Endothelial cell of umbilical vein (primary cell): ENCODE measurements at regions not wholly inside any gene's neighbourhood (a gene's known extent, or its start where the extent isn't known, plus 50 kb on each side); places are given as distances from the start of the nearest gene placed in this dataset.

Experiments
- BruUV-seq: library from RNA; stranded (reverse); fragments of 400-500 nt; replicated peaks from 2 replicates; lab custom pipeline; 2021; lab: Mats Ljungman, UMichigan
- CTCF ChIA-PET: fragments of 300-600, 350-600 bp; sonication (Branson Sonifier 250); formaldehyde crosslinking; loops from one replicate; lab custom pipeline; 2021; ENCODE audit warnings: antibody characterized with exemption, inconsistent platforms; lab: Charles Lee
- POLR2A ChIA-PET: fragments of 300-600, 350-600 bp; sonication (Branson Sonifier 250); formaldehyde crosslinking; loops from one replicate; lab custom pipeline; 2021; ENCODE audit warnings: antibody characterized with exemption, inconsistent platforms; lab: Charles Lee
- DNase-seq: peaks from one replicate; pipeline ENCODE4 v3.0.0-alpha.2; 2011; ENCODE audit warnings: low read depth, low spot score
- FAIRE-seq: peaks from 2 replicates; lab custom pipeline; 2011; peaks lifted over from hg19 to GRCh38; lab: Jason Lieb, UNC
- H2AFZ ChIP-seq: 2 replicates; pipeline ENCODE4 v1.6.0; 2012; ENCODE audit warnings: low read depth, low read length, control low read depth, inconsistent platforms
- H3K27ac ChIP-seq: 2 replicates; pipeline ENCODE4 v1.5.1; 2011; ENCODE audit warnings: low read depth, mild to moderate bottlenecking, control low read depth, low read length, moderate library complexity; ENCODE audit not compliant: insufficient read depth
- H3K27me3 ChIP-seq, 2 experiments: 2 replicates each; pipeline versions ENCODE4 v1.6.0 to v1.6.1; 2011; ENCODE audit warnings: low read length in 2 of 2, mixed read lengths in 1 of 2; ENCODE audit not compliant: control insufficient read depth in 2 of 2, insufficient read depth in 2 of 2
- H3K36me3 ChIP-seq, 2 experiments: 2 replicates in 1 of 2; 3 replicates in 1 of 2; pipeline ENCODE4 v1.5.1; 2011; ENCODE audit warnings: low read length in 2 of 2, mild to moderate bottlenecking in 1 of 2, moderate library complexity in 1 of 2; ENCODE audit not compliant: control insufficient read depth in 2 of 2, insufficient read depth in 2 of 2; ENCODE audit errors: extremely low read depth in 1 of 2
- H3K4me1 ChIP-seq: 3 replicates; pipeline ENCODE4 v1.5.1; 2011; ENCODE audit warnings: mild to moderate bottlenecking, low read length; ENCODE audit not compliant: control insufficient read depth, insufficient read depth; ENCODE audit errors: extremely low read depth
- H3K4me2 ChIP-seq: 2 replicates; pipeline ENCODE4 v1.6.1; 2011; ENCODE audit warnings: low read length, control low read depth, mixed read lengths; ENCODE audit not compliant: insufficient read depth
- H3K4me3 ChIP-seq, 3 experiments: fragments of 200-600 bp in 1 of 3; sonication (generic), shearing (Covaris generic) in 1 of 3; replicated peaks in 1 of 3; 2 replicates each; pipeline ENCODE4 v1.5.1; 2011 to 2016; ENCODE audit warnings: control low read depth in 3 of 3, low read length in 3 of 3, mild to moderate bottlenecking in 2 of 3, inconsistent platforms in 1 of 3, low read depth in 1 of 3, moderate library complexity in 1 of 3; ENCODE audit not compliant: insufficient read depth in 1 of 3
- H3K79me2 ChIP-seq: 2 replicates; pipeline ENCODE4 v1.6.0; 2012; ENCODE audit warnings: low read length, inconsistent platforms; ENCODE audit not compliant: control insufficient read depth, insufficient read depth
- H3K9ac ChIP-seq: replicated peaks from 2 replicates; pipeline ENCODE3; 2011; ENCODE audit warnings: low read length, control low read depth; ENCODE audit not compliant: insufficient read depth; ENCODE audit errors: extremely low read depth
- H3K9me1 ChIP-seq: replicated peaks from 3 replicates; pipeline ENCODE4 v1.6.0; 2011; ENCODE audit warnings: mild to moderate bottlenecking, low read length; ENCODE audit not compliant: control insufficient read depth, insufficient read depth; ENCODE audit errors: extremely low read depth
- H3K9me3 ChIP-seq: replicated peaks from 2 replicates; pipeline ENCODE4 v1.5.1; 2012; ENCODE audit warnings: low read length, inconsistent platforms; ENCODE audit not compliant: control insufficient read depth, insufficient read depth
- H4K20me1 ChIP-seq: replicated peaks from 2 replicates; pipeline ENCODE3; 2011; ENCODE audit warnings: mild to moderate bottlenecking, low read length; ENCODE audit not compliant: control insufficient read depth, insufficient read depth; ENCODE audit errors: extremely low read depth
- CTCF ChIP-seq, 2 donors: IDR thresholded peaks; 1 replicate in 1 of 2; 2 replicates in 1 of 2; pipeline ENCODE4 v1.5.1; 2011; ENCODE audit warnings: low read length in 2 of 2, mild to moderate bottlenecking in 2 of 2, moderate library complexity in 2 of 2, control low read depth in 1 of 2, inconsistent platforms in 1 of 2, low read depth in 1 of 2; ENCODE audit not compliant: insufficient read depth in 1 of 2; ENCODE audit errors: extremely low read depth in 1 of 2
- EZH2 ChIP-seq: IDR thresholded peaks from 2 replicates; pipeline ENCODE4 v1.6.1; 2012; ENCODE audit warnings: borderline replicate concordance, low read depth, mild to moderate bottlenecking, moderate library complexity, low read length, inconsistent platforms; ENCODE audit not compliant: severe bottlenecking
- FOS ChIP-seq: IDR thresholded peaks from 2 replicates; pipeline ENCODE4 v1.6.1; 2011; ENCODE audit warnings: mild to moderate bottlenecking, low read length, moderate library complexity, borderline replicate concordance; ENCODE audit not compliant: insufficient read depth
- GATA2 ChIP-seq: IDR thresholded peaks from 2 replicates; pipeline ENCODE4 v1.7.0; 2011; ENCODE audit warnings: low read depth, mild to moderate bottlenecking, moderate library complexity, mixed read lengths, low read length; ENCODE audit not compliant: insufficient read length, insufficient read depth
- JUN ChIP-seq: IDR thresholded peaks from 2 replicates; pipeline ENCODE4 v1.6.1; 2011; ENCODE audit warnings: borderline replicate concordance, low read depth; ENCODE audit not compliant: insufficient read length, insufficient read depth
- MAX ChIP-seq: IDR thresholded peaks from 2 replicates; pipeline ENCODE4 v1.6.1; 2011; ENCODE audit not compliant: insufficient read depth, insufficient read length
- MYC ChIP-seq: IDR thresholded peaks from one replicate; pipeline ENCODE4 v1.6.1; 2011; ENCODE audit warnings: mild to moderate bottlenecking, low read depth, low read length
- POLR2A ChIP-seq: IDR thresholded peaks from 2 replicates; pipeline ENCODE4 v1.6.1; 2012; ENCODE audit warnings: low read depth, mild to moderate bottlenecking, control low read depth, low read length
- POLR2AphosphoS5 ChIP-seq: IDR thresholded peaks from 2 replicates; pipeline ENCODE4 v1.6.1; 2012; ENCODE audit warnings: low read depth, mild to moderate bottlenecking, control low read depth, low read length, moderate library complexity; ENCODE audit not compliant: insufficient read depth
- dilution Hi-C: fragments of 300-500 bp; cut with MboI; formaldehyde crosslinking; loops from one replicate; pipeline ENCODE4 v1.15.0; 2019; ENCODE audit warnings: low sequenced_read_pairs; ENCODE audit not compliant: extremely low pct_ligation_motif_present
- intact Hi-C: fragments of 100-400 bp; cut with micrococcal nuclease; formaldehyde crosslinking; loops from one replicate; pipeline ENCODE4 v1.10.0; 2022

- no TSS peak for BruUV-seq
- no peak for TF ChIP-seq POLR2A
- TF ChIP-seq MYC = no peak
- no peak for TF ChIP-seq POLR2AphosphoS5
- no peak for TF ChIP-seq CTCF (IDR thresholded peaks at IDR 0.05; ENCODE audit: extremely low read depth in 1 of 2, insufficient read depth in 1 of 2, low read depth in 1 of 2, low read length in 2 of 2)
- no peak for TF ChIP-seq FOS
- no peak for TF ChIP-seq JUN
- no peak for TF ChIP-seq EZH2
- TF ChIP-seq GATA2 = no peak
- TF ChIP-seq MAX = no peak
- no peak for FAIRE-seq
- H3K9me3 ChIP-seq = no peaks in the 10 kb centered on the region
- H3K4me2 ChIP-seq = no peak overlapping the region
- H3K9ac ChIP-seq = no peak overlapping the region
- H3K79me2 ChIP-seq = no peaks in the 10 kb centered on the region
- no peak overlapping the region for H2AFZ ChIP-seq
- intact Hi-C loops (no loop called here), dilution Hi-C loops (no loop called here)
- no peak for DNase-seq
- no peaks in the 10 kb centered on the region for H4K20me1 ChIP-seq
- no peaks in the 10 kb centered on the region for H3K36me3 ChIP-seq
- H3K4me1 ChIP-seq = no peaks in the 10 kb centered on the region
- H3K27ac ChIP-seq = no peak overlapping the region
- ChIA-PET POLR2A (no interaction called here), CTCF (interaction anchor here (1.4 to 2.8 kb wide), 2 partner anchors 9 to 10 kb away, joined by 3 to 11 read pairs; no protein-coding TSS in a partner anchor)
- H3K9me1 ChIP-seq = no peaks in the 10 kb centered on the region
- H3K4me3 ChIP-seq = no peak overlapping the region
- H3K27me3 ChIP-seq = peaks cover 3% of the 10 kb centered on the region in 2 experiments
Measured at GRCh38 chr11:32015427-32015826, 75.4 kb upstream of the RCN1 start.
